ENCODE measurements at regions not wholly inside any gene's neighbourhood (a gene's known extent, or its start where the extent isn't known, plus 50 kb on each side); places are given as distances from the start of the nearest gene placed in this dataset.

- TF ChIP-seq EZH2 (IDR thresholded peaks at IDR 0.05) (no peak), POLR2AphosphoS5 (IDR thresholded peaks at IDR 0.05; ENCODE audit: borderline replicate concordance, low read depth, low read length) (no peak)
These were observed 105.9 kb upstream of the CDC42BPA start for GRCh38 chr1:227424159-227424680.

All from SK-N-MC (cell line).